HG02973 (cell line): ENCODE measurements at regions not wholly inside any gene's neighbourhood (a gene's known extent, or its start where the extent isn't known, plus 50 kb on each side); places are given as distances from the start of the nearest gene placed in this dataset.
A peak's percentile ranks its signal among the peaks of the same experiment; 100 is the strongest.
"Not testable (repeated sequence)": the region's sequence is repeated elsewhere in the genome, so short reads cannot be mapped to it uniquely, and the experiment has no call there.

Experiments used
- ATAC-seq: cut with Tn5 transposase; IDR thresholded peaks from one replicate; pipeline ENCODE4 v1.9.1; 2021; ENCODE audit warnings: moderate library complexity; ENCODE audit not compliant: unreplicated experiment

- ATAC-seq: no peak
These were observed 590.3 kb upstream of the CITED2 start for GRCh38 chr6:139964737-139965136.

- no peak for ATAC-seq
These were observed 588.4 kb upstream of the CITED2 start for GRCh38 chr6:139962654-139963347.

- no peak for ATAC-seq
These were observed 586.7 kb upstream of the CITED2 start for GRCh38 chr6:139961190-139961589.

GRCh38 chr6:139960671-139961070, 586.2 kb upstream of the CITED2 start:
- no peak for ATAC-seq

- no peak for ATAC-seq
These were observed 581.1 kb upstream of the CITED2 start for GRCh38 chr6:139955366-139956155.

- no peak for ATAC-seq
These were observed 580.1 kb upstream of the CITED2 start for GRCh38 chr6:139954463-139955071.

GRCh38 chr6:139953780-139954179, 579.3 kb upstream of the CITED2 start:
- not testable (repeated sequence) for ATAC-seq

- ATAC-seq: no peak
These were observed 576.7 kb upstream of the CITED2 start for GRCh38 chr6:139951172-139951571.

- ATAC-seq: no peak
These were observed 570.5 kb upstream of the CITED2 start for GRCh38 chr6:139944976-139945375.

GRCh38 chr6:139944131-139944530, 569.7 kb upstream of the CITED2 start:
- ATAC-seq: no peak

GRCh38 chr6:139943391-139943790, 568.9 kb upstream of the CITED2 start:
- no peak for ATAC-seq

GRCh38 chr6:139942331-139942730, 567.9 kb upstream of the CITED2 start:
- no peak for ATAC-seq

- ATAC-seq: no peak
These were observed 567.4 kb upstream of the CITED2 start for GRCh38 chr6:139941826-139942225.

- ATAC-seq: peak; percentile 94
These were observed 566.6 kb upstream of the CITED2 start for GRCh38 chr6:139940741-139941729.

- ATAC-seq: peak; percentile 42
These were observed 564.9 kb upstream of the CITED2 start for GRCh38 chr6:139939189-139939979.

GRCh38 chr6:139932671-139933070, 558.2 kb upstream of the CITED2 start:
- no peak for ATAC-seq

- no peak for ATAC-seq
These were observed 557.3 kb upstream of the CITED2 start for GRCh38 chr6:139931747-139932146.

- no peak for ATAC-seq
These were observed 553.4 kb upstream of the CITED2 start for GRCh38 chr6:139927742-139928305.

- ATAC-seq: no peak
These were observed 552.8 kb upstream of the CITED2 start for GRCh38 chr6:139927236-139927635.

- no peak for ATAC-seq
These were observed 552.3 kb upstream of the CITED2 start for GRCh38 chr6:139926711-139927110.
